NCI-H2196 (cell line): ENCODE measurements at regions not wholly inside any gene's neighbourhood (a gene's known extent, or its start where the extent isn't known, plus 50 kb on each side); places are given as distances from the start of the nearest gene placed in this dataset.

ENCODE experiments used
- DNase-seq: peaks from one replicate; lab custom pipeline; 2025; ENCODE audit not compliant: unreplicated experiment; lab: John Stamatoyannopoulos, UW

DNA sequence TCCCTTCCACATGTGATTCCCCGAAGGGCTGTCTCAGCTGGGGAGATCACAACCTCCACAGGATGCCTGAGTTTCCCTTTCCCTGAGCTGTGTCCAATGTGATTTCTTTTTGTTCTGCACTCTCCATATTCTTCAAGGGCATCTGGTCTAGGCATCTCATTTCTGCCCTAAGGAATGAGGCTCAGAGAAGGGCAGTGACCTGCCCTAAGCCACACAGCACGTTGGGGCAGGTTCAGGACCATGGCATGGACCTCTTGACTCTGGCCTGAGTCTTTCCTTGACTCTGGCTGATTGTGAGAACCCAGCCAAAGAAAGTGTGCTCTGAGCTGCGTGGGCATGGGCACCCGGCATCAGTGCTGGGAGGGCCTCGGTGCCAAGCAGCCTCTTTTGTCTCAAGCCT is 590.3 kb downstream of the PTPRU start:
- DNase-seq: no peak

DNA sequence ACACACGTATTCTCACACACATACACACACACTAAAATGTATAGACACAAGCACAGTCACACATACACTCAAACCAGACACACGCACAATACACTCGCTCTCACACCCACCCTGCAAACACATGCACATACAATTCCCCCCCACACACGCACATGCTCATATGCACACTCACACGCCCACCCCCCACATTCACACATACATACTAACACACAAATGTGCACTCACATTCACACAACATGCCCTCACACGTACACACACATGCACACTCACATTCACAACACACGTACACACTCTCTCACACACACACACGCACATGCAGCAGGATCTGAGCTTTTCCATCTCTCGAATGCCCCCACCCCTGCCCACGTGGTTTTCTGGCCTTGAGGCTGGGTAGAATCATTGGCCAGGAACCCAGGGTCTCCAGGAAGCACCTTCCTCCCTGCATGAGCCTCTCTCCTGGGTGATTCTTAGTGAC is 589.7 kb downstream of the PTPRU start:
- no peak for DNase-seq

DNA sequence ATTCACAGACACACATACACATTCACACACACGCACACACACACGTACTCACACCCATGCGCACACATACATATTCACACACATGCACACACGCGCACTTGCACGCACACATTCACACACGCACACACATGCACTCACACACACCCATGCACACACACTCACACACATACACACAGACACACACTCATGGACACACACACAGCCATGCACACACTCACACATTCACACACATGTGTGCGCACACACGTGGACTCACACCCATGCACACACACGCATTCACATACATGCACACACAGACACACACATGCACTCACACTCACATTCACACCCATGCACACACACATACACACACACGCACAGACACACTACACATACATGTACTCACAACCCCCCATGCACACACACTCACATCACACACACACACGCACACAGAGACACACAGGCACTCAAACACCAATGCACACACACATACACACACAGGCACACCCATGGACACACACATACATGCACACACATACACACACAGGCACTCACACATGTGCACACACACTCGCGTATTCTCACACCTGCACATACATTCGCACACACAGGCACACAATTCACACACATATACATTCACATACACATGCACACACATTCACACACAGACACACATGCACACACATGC is 589.1 kb downstream of the PTPRU start:
- no peak for DNase-seq

DNA sequence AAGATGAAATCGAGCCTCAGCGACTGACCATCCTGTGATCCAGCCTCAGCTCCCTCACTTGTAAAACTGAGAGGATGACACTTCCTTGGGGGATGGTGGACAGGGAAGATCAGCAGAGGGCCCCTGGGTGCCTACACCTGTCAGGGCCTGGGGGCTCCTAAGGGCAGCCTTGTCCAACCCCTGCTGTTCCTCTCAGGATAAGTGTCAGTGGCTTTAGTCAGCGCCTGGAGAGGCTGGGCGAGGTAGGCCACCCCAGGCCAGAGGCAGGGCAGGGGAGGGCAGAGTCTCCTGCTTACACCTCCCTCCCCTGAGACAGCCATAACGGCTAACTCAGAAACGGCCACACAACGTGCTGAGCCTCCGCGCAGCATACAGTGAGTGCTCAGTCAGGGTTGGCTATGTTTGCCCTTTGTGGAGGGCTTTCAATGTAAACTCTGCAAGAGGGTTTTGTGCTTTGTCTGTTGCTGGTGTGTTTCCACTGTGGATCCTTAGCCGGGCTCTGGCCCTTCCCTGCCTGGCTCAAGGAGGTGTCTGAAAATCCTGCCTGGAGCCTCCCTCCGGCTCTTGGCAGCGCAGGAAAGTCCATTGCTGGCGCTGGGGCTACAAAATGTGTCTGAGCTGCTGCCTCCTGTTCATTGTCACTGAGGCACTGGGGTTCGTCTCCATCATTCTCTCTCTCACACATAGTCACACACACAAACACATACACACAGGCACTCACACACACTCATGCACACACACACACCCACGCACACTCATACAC is 588.4 kb downstream of the PTPRU start:
- no peak for DNase-seq

DNA sequence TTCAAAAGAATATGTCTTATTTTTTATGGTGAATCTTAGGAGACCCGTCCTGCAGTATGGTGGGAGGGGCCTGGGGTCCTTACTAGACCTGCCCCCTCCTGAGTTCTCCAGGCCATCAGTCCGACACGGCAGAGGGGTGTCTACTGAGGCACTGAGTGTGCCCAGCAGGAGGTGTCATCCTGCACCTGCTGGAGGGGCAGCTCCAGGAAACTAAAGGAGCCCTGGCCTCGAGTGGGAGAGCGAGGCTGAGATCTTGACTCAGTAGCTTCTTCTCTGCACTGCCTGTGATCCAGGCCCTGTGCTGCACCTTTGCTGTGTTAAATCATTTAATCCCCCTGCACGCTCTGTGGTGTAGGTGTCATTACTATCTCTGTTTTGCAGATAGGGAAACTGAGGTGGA is 587.7 kb downstream of the PTPRU start:
- DNase-seq: no peak

DNA sequence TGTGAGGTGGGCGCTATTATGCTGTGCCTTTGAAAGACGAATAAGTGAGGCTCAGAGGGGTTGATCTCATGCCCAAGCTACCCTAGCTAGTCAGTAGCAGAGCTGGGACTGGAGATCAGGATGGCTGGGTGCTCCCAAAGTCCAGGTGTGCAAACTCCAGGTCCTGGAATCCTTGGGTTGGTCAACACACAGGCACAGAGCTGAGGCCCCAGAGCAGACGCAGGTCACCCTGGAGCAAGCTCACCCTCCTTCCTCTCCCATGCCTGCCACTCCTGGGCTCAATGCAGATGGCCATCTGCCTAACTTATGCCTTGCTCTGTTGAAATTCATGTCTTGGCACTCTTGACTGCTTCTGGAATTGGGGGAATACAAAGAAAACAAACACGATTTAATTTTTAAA is 587.2 kb downstream of the PTPRU start:
- DNase-seq: no peak

DNA sequence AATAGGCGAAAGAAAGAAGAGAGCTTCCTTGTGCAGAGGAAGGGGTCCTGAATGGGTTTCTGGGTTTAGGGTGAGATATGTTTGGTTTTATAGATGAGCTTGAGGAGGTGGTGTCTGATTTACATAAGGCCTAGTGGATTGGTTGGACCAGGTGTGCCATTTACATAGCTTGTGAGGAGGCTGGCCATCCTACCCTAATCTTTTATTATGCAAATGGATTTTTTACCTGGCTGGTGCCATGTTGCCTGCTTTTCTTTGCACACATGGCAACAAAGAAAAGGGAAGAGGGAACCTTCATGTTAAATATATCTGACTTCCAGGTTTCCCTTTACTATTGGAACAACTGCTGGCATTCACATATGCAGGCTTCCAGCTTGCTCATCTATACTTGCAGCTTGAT is 585.3 kb downstream of the PTPRU start:
- peak; percentile 32 for DNase-seq

DNA sequence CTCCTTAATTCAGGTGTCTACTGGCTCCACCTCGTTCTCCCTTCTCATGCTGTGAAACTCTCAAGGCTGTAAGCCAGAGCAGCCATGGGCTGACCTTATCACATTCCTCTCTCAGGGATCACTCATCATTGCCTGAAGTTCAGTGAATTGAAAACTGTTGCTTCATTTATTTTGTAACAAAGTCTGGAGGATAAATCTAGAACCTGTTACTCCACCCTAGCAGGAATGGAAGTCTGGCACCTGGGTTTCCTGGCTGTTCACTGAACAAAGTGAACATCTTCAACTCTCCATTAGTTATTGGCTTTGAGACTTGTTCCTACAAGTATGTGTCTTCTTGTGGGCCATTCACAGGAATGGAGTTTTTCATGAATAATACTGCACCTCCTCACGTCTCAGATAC is 584.1 kb downstream of the PTPRU start:
- DNase-seq: no peak

DNA sequence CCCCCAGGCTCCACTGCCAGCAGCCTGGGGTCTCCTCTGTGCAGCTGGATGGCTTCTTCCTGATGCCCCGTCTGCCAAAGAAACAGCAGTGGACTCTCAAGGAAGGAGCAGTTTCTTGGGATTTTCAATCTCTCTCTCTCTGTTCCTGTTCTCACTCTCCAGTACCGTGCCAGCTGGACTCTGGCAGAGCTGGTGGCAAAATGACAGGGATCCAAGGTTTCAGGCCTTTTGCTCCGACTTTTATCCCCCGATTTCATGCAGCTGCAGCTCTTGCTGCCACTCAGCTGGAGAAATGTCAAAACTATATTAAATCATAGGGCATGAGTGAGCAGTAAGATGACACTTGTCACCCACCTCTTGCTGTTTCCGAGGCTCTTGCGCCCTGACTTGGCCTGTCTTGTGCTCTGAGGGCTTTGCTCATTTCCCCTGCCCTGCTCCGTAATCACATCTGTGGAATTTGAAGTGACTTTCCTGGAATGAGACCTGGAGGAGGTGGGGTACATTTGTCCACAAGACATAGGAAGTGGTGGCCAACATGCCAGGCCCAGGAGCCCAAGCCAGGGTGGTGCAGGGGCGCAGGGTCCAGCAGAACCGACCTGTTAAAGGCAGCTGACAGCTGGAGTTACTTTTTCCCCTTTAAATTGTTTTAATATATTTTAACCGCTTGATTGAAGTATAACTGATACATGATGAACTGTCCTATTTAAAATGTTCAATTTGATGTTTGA is 576.2 kb downstream of the PTPRU start:
- DNase-seq: no peak

DNA sequence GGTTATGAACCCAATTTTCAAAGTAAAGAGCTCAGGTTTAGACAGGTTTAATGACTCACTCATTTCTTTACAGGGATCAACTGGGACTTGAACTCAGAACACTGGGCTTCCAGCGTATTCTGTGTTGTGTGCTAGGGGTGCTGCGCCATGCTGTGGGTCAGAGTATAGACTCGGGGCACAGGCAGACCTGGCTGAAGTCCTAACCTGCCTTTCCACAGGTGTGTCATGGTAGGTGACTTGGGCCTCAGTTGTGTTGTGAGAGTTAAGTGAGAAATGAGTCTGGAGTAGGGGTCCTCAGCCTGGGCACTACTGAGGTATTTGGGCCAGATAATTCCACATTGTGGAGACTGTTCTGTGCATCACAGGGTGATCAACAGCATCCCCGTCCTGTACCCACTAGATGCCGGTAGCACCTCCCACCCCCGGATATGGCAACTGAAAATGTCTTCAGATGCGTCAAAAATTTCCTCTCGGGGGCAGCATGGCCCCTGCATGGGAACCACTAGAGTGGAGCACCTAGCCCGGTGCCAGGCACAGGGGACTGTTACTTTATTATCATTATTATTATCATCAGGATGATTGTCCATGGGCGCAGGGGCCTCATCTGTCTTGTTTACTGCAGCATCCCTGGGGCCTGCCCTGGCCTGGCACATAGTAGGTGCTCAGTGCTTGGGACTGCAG is 575.5 kb downstream of the PTPRU start:
- no peak for DNase-seq

DNA sequence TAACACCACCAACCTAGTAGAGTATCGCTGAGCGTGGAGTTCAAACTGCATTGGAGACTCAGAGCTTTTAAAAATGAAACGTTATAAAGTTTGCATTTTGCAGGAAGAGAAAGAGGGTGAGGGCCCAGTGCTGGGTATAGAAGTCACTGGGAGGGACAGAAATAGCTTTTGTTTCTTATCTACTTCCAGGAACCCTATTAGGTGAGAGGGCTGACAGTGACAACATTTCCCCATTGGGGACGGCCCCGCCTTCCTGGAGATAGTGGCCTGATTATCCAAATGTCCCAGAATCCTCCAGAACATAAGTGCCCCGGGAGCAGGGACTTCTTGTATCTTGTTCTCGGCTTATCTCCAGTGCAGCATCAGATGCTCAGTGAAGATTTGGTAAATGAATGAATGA is 574.9 kb downstream of the PTPRU start:
- DNase-seq: no peak

DNA sequence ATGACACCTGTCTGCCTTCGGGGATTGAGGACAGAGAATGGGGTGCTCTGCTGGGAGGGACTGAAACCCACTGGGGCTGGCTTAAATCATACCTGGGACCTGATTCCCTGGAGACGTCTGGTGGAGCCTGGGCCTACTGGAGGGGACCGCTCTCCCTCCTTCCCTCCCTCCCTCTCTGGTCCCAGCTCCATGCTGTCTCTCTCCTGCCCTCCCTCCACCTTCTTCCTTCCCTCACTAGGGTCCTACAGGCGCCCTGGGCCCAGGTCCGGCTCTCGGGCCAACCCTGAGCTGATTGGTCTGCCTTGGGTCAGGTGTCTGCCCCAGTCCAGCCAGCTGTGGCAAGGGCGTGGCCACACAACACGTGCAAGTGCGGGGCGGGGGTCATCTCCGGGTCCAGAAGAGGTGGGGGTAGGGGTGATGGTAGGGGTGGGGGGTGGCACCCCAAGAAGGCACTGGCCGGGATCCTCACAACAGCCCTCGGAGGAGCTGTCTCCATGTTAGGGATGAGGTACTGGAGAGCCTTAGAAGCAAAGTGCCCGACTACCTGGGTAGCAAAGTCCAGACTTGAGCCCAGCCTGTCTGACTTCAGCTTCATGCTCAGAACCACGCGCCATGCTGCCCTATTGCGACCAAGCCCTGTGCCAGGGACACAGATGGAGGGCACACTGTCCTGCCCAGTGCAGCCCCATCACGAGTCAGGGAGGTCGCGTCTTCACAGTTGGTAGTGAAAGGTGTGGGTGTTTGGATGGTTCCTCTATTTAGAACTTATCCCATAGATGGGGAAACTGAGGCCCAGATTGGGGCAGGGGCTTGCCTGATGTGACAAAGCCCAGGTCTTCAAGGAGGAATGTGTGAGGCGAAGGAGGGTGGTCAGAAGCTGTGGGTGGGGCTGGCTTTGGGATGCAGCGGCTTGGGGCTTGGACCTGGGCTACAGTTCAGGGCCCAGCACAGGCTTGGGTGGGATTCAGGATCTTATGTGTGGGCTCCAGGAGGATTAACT is 574.1 kb downstream of the PTPRU start:
- no peak for DNase-seq

DNA sequence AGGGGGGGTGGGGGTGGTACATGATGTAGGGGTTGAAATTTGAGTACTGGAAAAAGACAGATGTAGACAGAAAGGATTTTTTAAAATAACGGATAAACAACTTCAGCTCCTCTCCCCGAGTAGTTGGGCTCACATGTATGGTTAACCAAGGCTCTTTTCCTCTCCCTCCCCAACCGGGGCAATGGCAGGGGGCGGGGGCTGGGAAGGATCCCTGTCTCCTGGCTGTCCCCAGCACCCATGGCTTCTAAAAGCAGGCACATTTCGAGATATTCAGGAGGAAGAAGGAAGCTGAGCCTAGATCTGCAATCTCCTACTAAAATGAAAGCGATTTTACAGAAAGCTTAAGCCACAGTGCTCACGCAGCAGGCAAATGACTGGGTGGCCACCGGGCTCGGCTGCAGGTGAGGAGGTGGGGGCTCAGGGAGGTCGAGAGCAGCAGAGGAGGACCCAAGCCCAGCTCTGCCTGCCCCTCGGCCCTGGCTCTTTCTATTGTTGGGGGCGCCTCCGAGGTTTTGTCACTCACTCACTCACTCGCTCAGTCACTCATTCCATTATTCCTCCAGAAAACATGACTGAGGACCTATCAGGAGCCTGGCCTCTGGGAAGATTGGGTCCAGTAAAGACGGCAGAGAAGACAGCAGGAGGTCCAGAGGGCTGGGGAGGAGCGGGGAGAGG is 573.3 kb downstream of the PTPRU start:
- DNase-seq: no peak

DNA sequence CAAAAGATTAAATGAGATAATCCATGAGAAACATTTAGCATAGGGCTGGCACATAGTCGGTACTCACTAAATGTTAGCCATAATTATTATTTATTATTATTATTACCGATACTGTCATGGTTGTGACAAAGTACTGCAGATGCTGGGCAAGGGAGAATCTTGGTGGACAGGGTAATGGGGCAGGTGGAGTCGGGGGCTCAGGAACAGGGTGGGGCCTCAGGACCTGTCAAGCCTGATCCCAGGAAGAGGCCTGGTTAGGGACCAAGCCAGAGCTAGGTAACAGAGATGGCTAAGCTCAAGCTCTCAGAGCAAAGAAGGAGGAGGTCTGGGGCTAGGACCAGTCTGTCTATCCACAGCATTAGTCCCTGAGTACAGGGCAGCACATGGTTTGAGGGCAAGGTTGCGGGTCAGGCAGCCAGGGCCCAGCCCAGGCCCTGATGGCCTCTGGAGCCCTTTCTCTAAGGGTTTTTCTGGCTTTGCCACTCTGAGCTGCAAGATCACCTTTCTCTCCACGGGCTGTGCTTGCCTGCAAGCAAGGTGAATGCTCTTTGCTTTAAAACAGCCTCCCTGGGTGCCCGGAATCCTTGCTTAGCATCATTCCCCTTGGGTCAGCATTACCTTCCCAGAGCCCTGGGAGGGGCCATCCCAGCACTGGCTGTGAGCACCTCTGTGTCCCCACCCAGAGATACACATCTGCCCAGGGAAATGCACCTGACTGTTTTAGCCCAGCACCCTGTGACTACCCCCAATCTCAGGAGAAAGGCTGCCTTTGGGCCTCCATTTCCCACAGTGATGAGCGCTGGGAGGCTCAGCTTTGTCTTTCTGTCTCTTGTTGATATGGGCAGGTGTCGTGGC is 572.0 kb downstream of the PTPRU start:
- no peak for DNase-seq

DNA sequence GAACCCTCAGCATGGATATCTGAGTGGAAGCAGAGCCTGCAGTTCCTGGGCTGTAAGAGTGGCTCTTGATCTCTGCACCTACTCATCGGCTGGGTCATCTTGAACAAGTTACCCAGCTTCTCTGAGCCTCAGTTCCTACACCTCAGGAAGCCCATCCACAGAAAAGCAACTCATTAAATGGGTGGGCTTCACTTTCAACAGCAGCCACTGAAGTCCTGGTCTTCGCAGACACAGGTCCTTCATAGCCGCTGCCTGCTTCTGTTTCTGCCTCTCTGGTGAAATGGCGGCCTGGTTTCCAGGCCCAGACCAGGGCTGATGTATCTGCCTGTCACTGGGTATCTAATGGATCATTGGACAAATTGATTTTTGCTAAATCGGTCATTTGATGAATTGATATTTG is 571.4 kb downstream of the PTPRU start:
- no peak for DNase-seq

DNA sequence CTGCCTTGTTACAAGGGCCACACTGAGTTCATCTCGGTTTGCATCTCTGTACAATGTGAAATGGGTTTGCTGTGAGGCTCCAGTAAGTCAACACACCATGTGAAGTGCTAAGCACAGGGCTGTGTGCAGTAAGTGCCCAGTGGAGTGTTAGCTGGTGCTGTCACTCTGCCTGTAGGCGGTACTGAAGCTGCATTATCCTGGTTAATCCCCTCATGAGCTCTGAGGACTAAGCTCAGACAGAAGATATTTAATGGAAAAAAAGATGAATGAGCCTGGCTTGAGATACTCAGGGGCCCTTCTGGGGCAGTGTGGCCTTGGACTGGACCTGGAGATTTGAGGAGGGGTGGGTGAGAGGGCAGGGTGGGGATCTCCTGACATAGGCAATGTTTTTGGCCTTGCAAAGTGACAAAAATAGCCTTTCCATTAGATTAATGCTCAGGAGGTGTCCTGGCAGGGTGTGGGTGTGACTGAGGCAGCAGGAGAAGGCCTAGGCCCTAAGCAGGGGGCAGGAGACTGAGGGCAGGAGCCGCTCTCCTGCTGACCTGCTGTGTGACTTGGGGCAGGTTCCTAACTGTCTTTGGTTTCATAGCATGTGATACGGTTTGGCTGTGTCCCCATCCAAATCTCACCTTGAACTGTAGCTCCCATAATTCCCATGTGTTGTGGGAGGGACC is 570.5 kb downstream of the PTPRU start:
- no peak for DNase-seq

DNA sequence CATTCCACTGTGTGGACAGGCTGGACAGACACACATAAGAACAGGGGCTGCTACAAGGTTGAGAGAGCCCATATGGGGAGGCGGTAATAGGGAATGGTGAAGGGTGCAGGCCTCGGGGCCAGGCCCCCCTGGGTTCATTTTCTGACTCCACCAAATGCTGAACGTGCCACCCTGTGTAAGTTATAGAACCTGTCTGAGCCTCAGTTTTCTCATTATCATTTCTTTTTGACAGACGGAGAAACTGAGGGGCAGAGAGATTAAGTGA is 569.5 kb downstream of the PTPRU start:
- DNase-seq: no peak

DNA sequence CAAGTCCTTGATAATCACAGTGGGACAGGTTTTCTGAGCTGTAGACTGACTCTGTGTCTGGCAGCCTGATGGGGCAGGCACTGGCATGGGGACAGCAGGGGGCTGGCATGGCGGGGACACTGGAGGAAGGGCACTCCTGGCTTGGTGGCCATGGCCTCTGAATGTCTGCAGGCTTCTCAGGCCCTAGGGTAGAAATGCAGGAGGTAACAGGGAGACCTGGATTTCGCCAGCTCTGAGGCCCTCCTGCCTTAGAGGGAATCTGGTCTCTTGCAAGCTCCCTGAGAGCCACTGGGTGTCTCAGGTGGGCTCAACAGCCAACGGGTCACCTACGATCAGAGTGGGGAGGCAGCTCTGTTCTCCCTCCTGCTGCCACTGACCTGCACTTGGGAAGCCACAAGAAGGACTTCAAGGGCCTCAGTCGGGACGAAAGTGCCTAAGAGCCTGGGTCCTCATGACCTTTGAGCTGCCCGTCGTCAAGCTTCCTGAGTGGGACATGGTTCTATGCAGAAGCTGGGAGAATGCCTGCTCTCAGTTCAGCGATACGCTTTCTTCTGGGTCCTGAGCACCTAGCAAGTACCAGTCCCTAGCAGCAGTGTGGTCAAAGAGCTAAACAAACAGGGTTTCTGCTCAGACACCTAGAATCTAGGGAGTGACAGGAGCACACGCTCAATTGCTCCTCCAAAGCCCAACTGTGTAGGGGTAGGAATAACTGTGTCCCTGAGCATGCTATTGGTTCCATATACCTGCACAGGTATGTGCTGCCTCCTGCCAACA is 569.0 kb downstream of the PTPRU start:
- DNase-seq: no peak
